HFF-Myc (cell line): ENCODE measurements at regions not wholly inside any gene's neighbourhood (a gene's known extent, or its start where the extent isn't known, plus 50 kb on each side); places are given as distances from the start of the nearest gene placed in this dataset.
A peak's percentile ranks its signal among the peaks of the same experiment; 100 is the strongest.

Source experiments
- DNase-seq: peaks from one replicate; pipeline ENCODE4 v3.0.0-alpha.2; 2011; ENCODE audit warnings: low read depth; ENCODE audit errors: extremely low read depth
- H3K4me3 ChIP-seq: replicated peaks from 2 replicates; pipeline ENCODE4 v1.5.1; 2011; ENCODE audit warnings: low read depth, mild to moderate bottlenecking, control low read depth, low read length
- TF ChIP-seq, protein P1 (sequence below): IDR thresholded peaks from 2 replicates; pipeline ENCODE4 v1.5.1; 2012; ENCODE audit warnings: mild to moderate bottlenecking, low read depth, low read length, control low read depth; ENCODE audit errors: missing control alignments

- TF ChIP-seq, protein P1, sequence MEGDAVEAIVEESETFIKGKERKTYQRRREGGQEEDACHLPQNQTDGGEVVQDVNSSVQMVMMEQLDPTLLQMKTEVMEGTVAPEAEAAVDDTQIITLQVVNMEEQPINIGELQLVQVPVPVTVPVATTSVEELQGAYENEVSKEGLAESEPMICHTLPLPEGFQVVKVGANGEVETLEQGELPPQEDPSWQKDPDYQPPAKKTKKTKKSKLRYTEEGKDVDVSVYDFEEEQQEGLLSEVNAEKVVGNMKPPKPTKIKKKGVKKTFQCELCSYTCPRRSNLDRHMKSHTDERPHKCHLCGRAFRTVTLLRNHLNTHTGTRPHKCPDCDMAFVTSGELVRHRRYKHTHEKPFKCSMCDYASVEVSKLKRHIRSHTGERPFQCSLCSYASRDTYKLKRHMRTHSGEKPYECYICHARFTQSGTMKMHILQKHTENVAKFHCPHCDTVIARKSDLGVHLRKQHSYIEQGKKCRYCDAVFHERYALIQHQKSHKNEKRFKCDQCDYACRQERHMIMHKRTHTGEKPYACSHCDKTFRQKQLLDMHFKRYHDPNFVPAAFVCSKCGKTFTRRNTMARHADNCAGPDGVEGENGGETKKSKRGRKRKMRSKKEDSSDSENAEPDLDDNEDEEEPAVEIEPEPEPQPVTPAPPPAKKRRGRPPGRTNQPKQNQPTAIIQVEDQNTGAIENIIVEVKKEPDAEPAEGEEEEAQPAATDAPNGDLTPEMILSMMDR, result no peak
- DNase-seq, result peak; percentile 39
- H3K4me3 ChIP-seq, result no peak overlapping the region
Observed at GRCh38 chr4:174037049-174037448, 246.4 kb downstream of the FBXO8 start.

DNA sequence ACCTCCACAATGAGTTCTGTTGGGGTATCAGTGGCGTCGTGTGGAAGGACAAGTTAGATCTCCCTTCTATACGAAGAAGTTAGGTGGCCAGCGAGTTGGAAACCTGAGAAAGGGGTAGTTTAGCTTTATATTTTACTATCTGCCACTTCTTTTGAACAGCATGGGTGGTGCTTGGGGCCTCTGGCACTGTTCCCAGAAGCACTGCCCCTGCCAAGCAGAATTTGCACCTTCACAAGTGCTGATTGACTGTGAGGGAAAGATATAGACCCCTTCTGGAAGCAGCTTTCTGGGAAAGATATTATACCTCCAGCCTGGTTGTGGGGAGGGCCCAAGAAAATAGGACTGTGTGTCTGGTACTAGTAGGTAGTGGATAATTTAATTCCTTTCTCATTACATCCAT, 246.9 kb downstream of the FBXO8 start:
- DNase-seq, result no peak
- TF ChIP-seq, protein P1, result no peak

DNA sequence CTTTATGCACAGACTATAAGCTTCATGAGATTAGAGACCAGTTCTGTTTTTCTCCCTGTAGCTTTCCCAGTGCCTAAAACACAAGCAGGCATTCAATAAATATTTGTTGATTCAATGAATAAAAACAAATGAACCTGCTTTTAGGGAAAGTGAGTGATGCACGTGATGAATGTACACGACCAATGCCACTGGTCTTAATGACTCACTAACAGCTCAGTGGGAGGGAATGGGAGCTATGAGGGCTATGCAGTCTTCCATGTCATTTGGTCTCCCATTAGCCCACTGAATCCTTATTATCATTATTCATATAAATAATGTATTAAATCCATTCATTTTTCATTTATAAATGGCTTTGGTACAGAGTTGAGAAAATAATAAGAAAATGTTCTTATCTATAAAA, 247.4 kb downstream of the FBXO8 start:
- DNase-seq, result no peak
- H3K4me3 ChIP-seq, result no peak overlapping the region
- TF ChIP-seq, protein P1, result no peak

More for the DNA sequence above, 246.9 kb downstream of the FBXO8 start:
- no peak overlapping the region for H3K4me3 ChIP-seq

- DNase-seq, result peak; percentile 31
- no peak overlapping the region for H3K4me3 ChIP-seq
- TF ChIP-seq, protein P1, result no peak
Observed at GRCh38 chr4:174023641-174024040, 259.8 kb downstream of the FBXO8 start.

GRCh38 chr4:174018236-174018635, 265.2 kb downstream of the FBXO8 start:
- TF ChIP-seq, protein P1, result no peak
- no peak overlapping the region for H3K4me3 ChIP-seq
- DNase-seq, result no peak

- H3K4me3 ChIP-seq, result no peak overlapping the region
- no peak for DNase-seq
- TF ChIP-seq, protein P1, result no peak
Observed at GRCh38 chr4:174016251-174016650, 267.2 kb downstream of the FBXO8 start.

DNA sequence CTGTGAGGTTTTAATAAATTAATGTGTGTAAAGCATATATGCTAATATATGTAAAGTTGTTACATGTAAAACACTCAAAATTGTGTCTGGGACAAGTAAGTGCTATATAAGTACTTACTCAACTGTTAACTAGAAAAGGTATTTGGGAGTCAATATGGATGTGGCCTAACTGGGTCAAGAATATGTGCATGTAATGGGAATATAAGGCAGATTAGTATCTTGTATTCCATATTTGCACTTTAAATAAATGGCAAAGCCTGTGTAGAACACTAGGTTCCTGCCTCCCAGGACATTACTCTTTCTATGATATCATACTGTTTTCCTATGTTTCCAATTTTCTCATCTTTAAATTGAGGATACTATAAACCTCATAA, 270.6 kb downstream of the FBXO8 start:
- TF ChIP-seq, protein P1, result no peak
- DNase-seq, result no peak
- H3K4me3 ChIP-seq, result no peak overlapping the region
